ENCODE measurements at regions not wholly inside any gene's neighbourhood (a gene's known extent, or its start where the extent isn't known, plus 50 kb on each side); places are given as distances from the start of the nearest gene placed in this dataset.

- no peak for TF ChIP-seq CTCF (IDR thresholded peaks at IDR 0.05; ENCODE audit: low read length)
- no peak for TF ChIP-seq EZH2 (optimal IDR thresholded peaks at IDR 0.05; ENCODE audit: low read depth, low read length)
Observed at GRCh38 chr4:180840142-180840541, 1403.1 kb upstream of the TENM3 start.

Measured in MM.1S (cell line).